GM23338 (cell line): ENCODE measurements at regions not wholly inside any gene's neighbourhood (a gene's known extent, or its start where the extent isn't known, plus 50 kb on each side); places are given as distances from the start of the nearest gene placed in this dataset.

Experiments used
- ATAC-seq: fragments of 200-7000 bp; cut with Tn5 transposase; 3 replicates; pipeline ENCODE4 v1.9.1; 2020
- DNase-seq: peaks from one replicate; pipeline ENCODE4 v3.0.0-alpha.2; 2015; ENCODE audit warnings: low spot score
- H2AFZ ChIP-seq: fragments of 200-600 bp; sonication (generic); 2 replicates; pipeline ENCODE4 v1.8.0; 2016; ENCODE audit warnings: antibody characterized with exemption, mild to moderate bottlenecking, moderate library complexity
- H3F3A ChIP-seq: fragments of 200-600 bp; sonication (generic); replicated peaks from 2 replicates; pipeline ENCODE4 v1.8.0; 2017; ENCODE audit warnings: antibody characterized with exemption, mixed run types, low read depth
- H3K27ac ChIP-seq: fragments of 200-600 bp; sonication (generic); 2 replicates; pipeline ENCODE4 v1.6.1; 2016; ENCODE audit warnings: low read depth
- H3K27me3 ChIP-seq: fragments of 200-600 bp; sonication (generic); 2 replicates; pipeline ENCODE4 v1.8.0; 2016; ENCODE audit warnings: mild to moderate bottlenecking, mixed run types, moderate library complexity; ENCODE audit not compliant: insufficient read depth
- H3K36me3 ChIP-seq: fragments of 200-600 bp; sonication (generic); 2 replicates; pipeline ENCODE4 v1.8.0; 2016; ENCODE audit warnings: mild to moderate bottlenecking; ENCODE audit not compliant: insufficient read depth
- H3K4me1 ChIP-seq: fragments of 200-600 bp; sonication (generic); 2 replicates; pipeline ENCODE4 v1.8.0; 2016; ENCODE audit warnings: mild to moderate bottlenecking, moderate library complexity; ENCODE audit not compliant: insufficient read depth
- H3K4me2 ChIP-seq: fragments of 200-600 bp; sonication (generic); 2 replicates; pipeline ENCODE4 v1.7.1; 2017; ENCODE audit warnings: mixed run types
- H3K4me3 ChIP-seq: fragments of 200-600 bp; sonication (generic); 2 replicates; pipeline ENCODE4 v1.6.1; 2016; ENCODE audit warnings: mixed run types
- H3K79me2 ChIP-seq: fragments of 200-600 bp; sonication (generic); replicated peaks from 2 replicates; pipeline ENCODE4 v1.8.0; 2017; ENCODE audit warnings: mild to moderate bottlenecking; ENCODE audit not compliant: insufficient read depth
- H3K9me2 ChIP-seq: fragments of 200-600 bp; sonication (generic); 2 replicates; pipeline ENCODE4 v1.8.0; 2017; ENCODE audit not compliant: insufficient read depth
- H4K20me1 ChIP-seq: fragments of 200-600 bp; sonication (generic); replicated peaks from 2 replicates; pipeline ENCODE4 v1.8.0; 2017; ENCODE audit warnings: mild to moderate bottlenecking; ENCODE audit not compliant: insufficient read depth
- H3K27ac Mint-ChIP-seq: 2 replicates; pipeline ENCODE4 v1.8.0; 2020; ENCODE audit warnings: inconsistent platforms, mild to moderate bottlenecking, moderate library complexity, mixed read lengths
- H3K27me3 Mint-ChIP-seq: 3 replicates; pipeline ENCODE4 v1.8.0; 2022; ENCODE audit warnings: low read depth, mild to moderate bottlenecking, moderate library complexity, mixed read lengths, inconsistent platforms; ENCODE audit not compliant: insufficient read depth, poor library complexity
- H3K36me3 Mint-ChIP-seq: 3 replicates; pipeline ENCODE4 v1.8.0; 2021; ENCODE audit warnings: low read depth, mild to moderate bottlenecking, inconsistent platforms, moderate library complexity, mixed read lengths
- H3K4me1 Mint-ChIP-seq: 3 replicates; pipeline ENCODE4 v1.8.0; 2020; ENCODE audit warnings: mild to moderate bottlenecking, inconsistent platforms, mixed read lengths
- H3K4me3 Mint-ChIP-seq: 3 replicates; pipeline ENCODE4 v1.8.0; 2021; ENCODE audit warnings: moderate library complexity, mild to moderate bottlenecking, inconsistent platforms, mixed read lengths
- H3K9me3 Mint-ChIP-seq: 3 replicates; pipeline ENCODE4 v1.8.0; 2020; ENCODE audit warnings: moderate library complexity, mild to moderate bottlenecking, inconsistent platforms, mixed read lengths
- CREB1 ChIP-seq: fragments of 250-450 bp; sonication (Bioruptor Pico); IDR thresholded peaks from 2 replicates; pipeline ENCODE4 v1.5.0; 2020; ENCODE audit warnings: low read depth, mild to moderate bottlenecking, moderate library complexity
- ETS1 ChIP-seq: IDR thresholded peaks from 2 replicates; pipeline ENCODE4 v1.6.1; 2016; ENCODE audit warnings: antibody characterized with exemption
- EZH2 ChIP-seq: fragments of 200-600 bp; sonication (generic); IDR thresholded peaks from one replicate; pipeline ENCODE4 v1.8.0; 2017; ENCODE audit warnings: antibody characterized with exemption, mild to moderate bottlenecking, low read depth; ENCODE audit not compliant: unreplicated experiment
- EZH2phosphoT487 ChIP-seq: fragments of 200-600 bp; sonication (generic); IDR thresholded peaks from one replicate; pipeline ENCODE4 v1.8.1; 2018; ENCODE audit warnings: antibody characterized with exemption; ENCODE audit not compliant: unreplicated experiment
- NANOG ChIP-seq: IDR thresholded peaks from 2 replicates; pipeline ENCODE4 v1.6.1; 2016; ENCODE audit warnings: antibody characterized with exemption, borderline replicate concordance
- STAT1 ChIP-seq: IDR thresholded peaks from one replicate; pipeline ENCODE4 v1.6.1; 2016; ENCODE audit warnings: antibody characterized with exemption; ENCODE audit not compliant: unreplicated experiment
- ZNF114 ChIP-seq: fragments of 250-450 bp; sonication (Bioruptor Pico); IDR thresholded peaks from 2 replicates; pipeline ENCODE4 v1.5.0; 2020; ENCODE audit warnings: mild to moderate bottlenecking, moderate library complexity
- ZNF331 ChIP-seq: fragments of 250-450 bp; sonication (Bioruptor Pico); IDR thresholded peaks from 2 replicates; pipeline ENCODE4 v1.5.0; 2020; ENCODE audit warnings: low read depth, mild to moderate bottlenecking, moderate library complexity
- ZNF462 ChIP-seq: fragments of 250-450 bp; sonication (Bioruptor Pico); IDR thresholded peaks from 2 replicates; pipeline ENCODE4 v1.5.0; 2020; ENCODE audit warnings: mild to moderate bottlenecking, moderate library complexity
- TF ChIP-seq, protein P1 (sequence below): IDR thresholded peaks from one replicate; pipeline ENCODE4 v1.6.1; 2018; ENCODE audit warnings: antibody characterized with exemption; ENCODE audit not compliant: unreplicated experiment

GRCh38 chr12:13834241-13834640 is 147.2 kb downstream of the GRIN2B start:
- H3K9me3 Mint-ChIP-seq, result no peaks in the 10 kb centered on the region; the same call in 2 of the 3 replicates
- H3K4me3 Mint-ChIP-seq, result no peak overlapping the region
- no peaks in the 10 kb centered on the region for H3K36me3 Mint-ChIP-seq
- no peaks in the 10 kb centered on the region for H3K27me3 ChIP-seq
- no peaks in the 10 kb centered on the region for H3K79me2 ChIP-seq
- H3F3A ChIP-seq, result no peaks in the 10 kb centered on the region
- H3K4me3 ChIP-seq, result no peak overlapping the region
- H3K4me1 ChIP-seq, result no peaks in the 10 kb centered on the region
- no peak overlapping the region for H3K4me2 ChIP-seq
- TF ChIP-seq ZNF114 (CRISPR knock-in tag) (no peak), NANOG (no peak), EZH2phosphoT487 (no peak), EZH2 (no peak), ETS1 (no peak), CREB1 (CRISPR knock-in tag) (no peak)
- peaks cover 5% of the 10 kb centered on the region for H3K27me3 Mint-ChIP-seq
- H3K27ac Mint-ChIP-seq, result no peak overlapping the region
- H3K27ac ChIP-seq, result no peak overlapping the region
- peaks cover 13% of the 10 kb centered on the region; the same call in 2 of the 3 replicates for H3K4me1 Mint-ChIP-seq
- ATAC-seq, result no peak
- no peak overlapping the region for H2AFZ ChIP-seq
- H3K9me2 ChIP-seq, result peaks cover 4% of the 10 kb centered on the region; the same call in 1 of the 2 replicates
- no peak for DNase-seq
- no peaks in the 10 kb centered on the region for H4K20me1 ChIP-seq
- no peaks in the 10 kb centered on the region for H3K36me3 ChIP-seq

DNA sequence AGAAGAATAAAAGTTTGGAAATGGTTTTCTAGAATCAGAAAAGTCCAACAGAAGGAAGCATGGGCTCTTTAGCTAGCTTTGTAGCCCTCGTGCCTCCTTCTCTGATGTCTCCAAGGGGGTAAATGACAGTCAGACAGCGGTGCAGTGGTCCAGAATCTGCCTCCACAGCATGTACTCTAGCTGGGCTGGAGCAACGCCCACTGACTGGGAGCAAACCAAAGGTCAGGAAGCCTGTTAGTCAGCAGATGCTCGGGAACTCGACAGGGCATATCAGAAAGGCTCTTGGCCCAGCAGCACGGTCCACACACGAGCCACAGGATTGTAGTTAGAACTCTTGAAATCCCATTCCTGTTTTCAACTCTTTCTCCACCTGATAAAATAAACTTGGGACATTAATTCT is 164.3 kb downstream of the GRIN2B start:
- ATAC-seq (no peak), DNase-seq (no peak)
- no peak overlapping the region for H3K4me3 ChIP-seq
- H3F3A ChIP-seq, result no peaks in the 10 kb centered on the region
- Mint-ChIP-seq H3K36me3 (no peaks in the 10 kb centered on the region), H3K9me3 (no peaks in the 10 kb centered on the region), H3K4me3 (no peak overlapping the region), H3K27ac (no peak overlapping the region), H3K4me1 (peaks cover 17% of the 10 kb centered on the region; the same call in 2 of the 3 replicates), H3K27me3 (peaks cover 2% of the 10 kb centered on the region)
- H3K36me3 ChIP-seq, result no peaks in the 10 kb centered on the region
- H2AFZ ChIP-seq, result no peak overlapping the region
- H3K4me2 ChIP-seq, result no peak overlapping the region
- H3K4me1 ChIP-seq, result no peaks in the 10 kb centered on the region
- H3K79me2 ChIP-seq, result no peaks in the 10 kb centered on the region
- H3K27ac ChIP-seq, result no peak overlapping the region
- H4K20me1 ChIP-seq, result no peaks in the 10 kb centered on the region
- H3K27me3 ChIP-seq, result no peaks in the 10 kb centered on the region
- 0 out of 2 replicates have a peak, but pooled peaks cover 3% of the 10 kb centered on the region for H3K9me2 ChIP-seq
- TF ChIP-seq ETS1 (no peak), STAT1 (no peak), ZNF462 (no peak), ZNF114 (CRISPR knock-in tag) (no peak), EZH2 (no peak), ZNF331 (CRISPR knock-in tag) (no peak)
- TF ChIP-seq, protein P1, sequence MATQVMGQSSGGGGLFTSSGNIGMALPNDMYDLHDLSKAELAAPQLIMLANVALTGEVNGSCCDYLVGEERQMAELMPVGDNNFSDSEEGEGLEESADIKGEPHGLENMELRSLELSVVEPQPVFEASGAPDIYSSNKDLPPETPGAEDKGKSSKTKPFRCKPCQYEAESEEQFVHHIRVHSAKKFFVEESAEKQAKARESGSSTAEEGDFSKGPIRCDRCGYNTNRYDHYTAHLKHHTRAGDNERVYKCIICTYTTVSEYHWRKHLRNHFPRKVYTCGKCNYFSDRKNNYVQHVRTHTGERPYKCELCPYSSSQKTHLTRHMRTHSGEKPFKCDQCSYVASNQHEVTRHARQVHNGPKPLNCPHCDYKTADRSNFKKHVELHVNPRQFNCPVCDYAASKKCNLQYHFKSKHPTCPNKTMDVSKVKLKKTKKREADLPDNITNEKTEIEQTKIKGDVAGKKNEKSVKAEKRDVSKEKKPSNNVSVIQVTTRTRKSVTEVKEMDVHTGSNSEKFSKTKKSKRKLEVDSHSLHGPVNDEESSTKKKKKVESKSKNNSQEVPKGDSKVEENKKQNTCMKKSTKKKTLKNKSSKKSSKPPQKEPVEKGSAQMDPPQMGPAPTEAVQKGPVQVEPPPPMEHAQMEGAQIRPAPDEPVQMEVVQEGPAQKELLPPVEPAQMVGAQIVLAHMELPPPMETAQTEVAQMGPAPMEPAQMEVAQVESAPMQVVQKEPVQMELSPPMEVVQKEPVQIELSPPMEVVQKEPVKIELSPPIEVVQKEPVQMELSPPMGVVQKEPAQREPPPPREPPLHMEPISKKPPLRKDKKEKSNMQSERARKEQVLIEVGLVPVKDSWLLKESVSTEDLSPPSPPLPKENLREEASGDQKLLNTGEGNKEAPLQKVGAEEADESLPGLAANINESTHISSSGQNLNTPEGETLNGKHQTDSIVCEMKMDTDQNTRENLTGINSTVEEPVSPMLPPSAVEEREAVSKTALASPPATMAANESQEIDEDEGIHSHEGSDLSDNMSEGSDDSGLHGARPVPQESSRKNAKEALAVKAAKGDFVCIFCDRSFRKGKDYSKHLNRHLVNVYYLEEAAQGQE, result no peak
